ENCODE measurements at regions not wholly inside any gene's neighbourhood (a gene's known extent, or its start where the extent isn't known, plus 50 kb on each side); places are given as distances from the start of the nearest gene placed in this dataset.

DNA sequence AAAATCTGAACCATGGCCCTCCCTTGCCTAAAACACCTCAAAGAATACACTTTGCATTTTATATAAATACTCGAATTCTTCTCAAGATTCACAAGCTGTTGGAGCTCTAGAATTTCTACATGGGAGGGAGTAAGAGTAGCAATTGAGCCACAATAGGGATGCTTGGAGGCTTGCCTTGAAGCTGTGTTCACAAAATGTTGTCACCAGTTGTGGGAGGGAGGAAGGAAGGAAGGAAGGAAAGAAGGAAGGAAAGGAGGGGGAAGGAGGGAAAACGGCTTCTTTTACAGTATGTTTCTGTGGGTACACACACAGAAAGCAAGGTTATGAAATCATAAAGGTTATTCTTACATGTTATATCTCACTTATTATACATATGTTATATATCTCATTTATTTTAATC is 128.6 kb upstream of the PEG3 start:
- peaks cover 0 to 23% (median 0%) of the 10 kb centered on the region in 7 donors for H3K27me3 ChIP-seq (replicated peaks in 1 of 7)
- intact Hi-C loops (cut with DNase I; ENCODE audit: low total_unique reads), result no loop called here
- WGBS, 5 donors, result 26 to 39% (median 32%) methylated on average over 2 of the region's 2 CpGs
- peaks cover 0 to 95% (median 25%) of the 10 kb centered on the region in 8 donors for H3K9me3 ChIP-seq
- no peaks in the 10 kb centered on the region for H3K4me1 ChIP-seq
- H3K27ac ChIP-seq, result no peak overlapping the region
- no peaks in the 10 kb centered on the region for H3K36me3 ChIP-seq
- DNase-seq, result no peak
- no peak for TF ChIP-seq POLR2A (IDR thresholded peaks at IDR 0.05)
- TF ChIP-seq POLR2AphosphoS5 (IDR thresholded peaks at IDR 0.05), result no peak
- TF ChIP-seq, protein P1, sequence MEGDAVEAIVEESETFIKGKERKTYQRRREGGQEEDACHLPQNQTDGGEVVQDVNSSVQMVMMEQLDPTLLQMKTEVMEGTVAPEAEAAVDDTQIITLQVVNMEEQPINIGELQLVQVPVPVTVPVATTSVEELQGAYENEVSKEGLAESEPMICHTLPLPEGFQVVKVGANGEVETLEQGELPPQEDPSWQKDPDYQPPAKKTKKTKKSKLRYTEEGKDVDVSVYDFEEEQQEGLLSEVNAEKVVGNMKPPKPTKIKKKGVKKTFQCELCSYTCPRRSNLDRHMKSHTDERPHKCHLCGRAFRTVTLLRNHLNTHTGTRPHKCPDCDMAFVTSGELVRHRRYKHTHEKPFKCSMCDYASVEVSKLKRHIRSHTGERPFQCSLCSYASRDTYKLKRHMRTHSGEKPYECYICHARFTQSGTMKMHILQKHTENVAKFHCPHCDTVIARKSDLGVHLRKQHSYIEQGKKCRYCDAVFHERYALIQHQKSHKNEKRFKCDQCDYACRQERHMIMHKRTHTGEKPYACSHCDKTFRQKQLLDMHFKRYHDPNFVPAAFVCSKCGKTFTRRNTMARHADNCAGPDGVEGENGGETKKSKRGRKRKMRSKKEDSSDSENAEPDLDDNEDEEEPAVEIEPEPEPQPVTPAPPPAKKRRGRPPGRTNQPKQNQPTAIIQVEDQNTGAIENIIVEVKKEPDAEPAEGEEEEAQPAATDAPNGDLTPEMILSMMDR (IDR thresholded peaks at IDR 0.05 in 8 of 11, conservative IDR thresholded peaks at IDR 0.05 in 3 of 11), result no peak
- no peak overlapping the region for H3K4me3 ChIP-seq

DNA sequence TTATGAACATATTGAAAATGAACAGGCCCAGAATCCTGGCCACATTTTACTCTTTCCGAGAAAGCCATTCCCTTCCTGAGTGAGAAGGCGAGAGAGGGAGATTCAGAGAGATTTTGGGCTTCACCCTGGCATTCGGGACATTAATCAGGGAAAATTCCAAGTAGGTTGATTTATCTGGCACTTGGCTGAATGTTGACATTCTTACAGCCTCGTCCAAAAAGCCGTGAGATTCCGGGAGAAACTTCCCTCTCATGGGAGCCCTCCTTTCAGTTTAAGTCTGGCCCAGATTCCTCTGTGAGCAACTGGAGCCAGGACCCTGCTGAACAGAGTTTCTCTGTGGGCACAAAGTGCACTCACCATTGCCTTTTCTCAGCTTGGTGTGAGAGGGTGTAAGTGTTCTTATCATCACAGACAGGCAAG is 129.2 kb upstream of the PEG3 start:
- Histone ChIP-seq H3K4me1 (no peaks in the 10 kb centered on the region), H3K27me3 (replicated peaks in 1 of 7) (peaks cover 0 to 29% (median 0%) of the 10 kb centered on the region in 7 donors), H3K9me3 (peaks cover 0 to 95% (median 26%) of the 10 kb centered on the region in 8 donors), H3K36me3 (no peaks in the 10 kb centered on the region), H3K27ac (no peak overlapping the region), H3K4me3 (no peak overlapping the region)
- intact Hi-C loops (cut with DNase I; ENCODE audit: low total_unique reads), result no loop called here
- no peak for DNase-seq
- 27 to 35% (median 30%) methylated on average over 6 of the region's 6 CpGs for WGBS, 5 donors
- TF ChIP-seq POLR2AphosphoS5 (IDR thresholded peaks at IDR 0.05) (no peak), POLR2A (IDR thresholded peaks at IDR 0.05) (no peak)
- TF ChIP-seq, protein P1 (IDR thresholded peaks at IDR 0.05 in 8 of 11, conservative IDR thresholded peaks at IDR 0.05 in 3 of 11), result no peak

DNA sequence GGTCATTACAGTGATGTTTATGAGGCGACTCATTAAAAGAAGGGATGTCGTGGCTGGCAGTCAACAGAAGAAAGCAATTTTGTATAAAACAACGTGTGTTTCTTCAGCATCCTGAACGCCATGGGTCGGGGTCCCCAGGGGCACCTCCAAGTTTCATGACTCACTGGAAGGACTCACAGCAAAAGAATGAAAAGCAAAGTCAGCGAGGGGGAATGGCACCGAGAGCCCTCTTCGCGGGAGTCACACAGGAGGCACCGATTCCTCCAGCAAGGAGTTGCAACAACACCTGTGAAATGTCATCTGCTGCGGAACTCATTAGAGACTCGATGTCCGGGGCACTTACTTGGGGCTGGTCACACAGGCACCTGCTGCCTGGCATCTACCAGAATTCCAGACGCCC is 130.7 kb upstream of the PEG3 start:
- Histone ChIP-seq H3K4me1 (no peaks in the 10 kb centered on the region), H3K4me3 (no peak overlapping the region), H3K36me3 (no peaks in the 10 kb centered on the region), H3K9me3 (peaks cover 0 to 94% (median 28%) of the 10 kb centered on the region in 8 donors), H3K27me3 (replicated peaks in 1 of 7) (peaks cover 0 to 30% (median 0%) of the 10 kb centered on the region in 7 donors), H3K27ac (no peak overlapping the region)
- 74 to 84% (median 76%) methylated on average over 13 to 14 of the region's 14 CpGs for WGBS, 5 donors
- intact Hi-C loops (cut with DNase I; ENCODE audit: low total_unique reads), result no loop called here
- TF ChIP-seq POLR2A (IDR thresholded peaks at IDR 0.05) (no peak), POLR2AphosphoS5 (IDR thresholded peaks at IDR 0.05) (no peak)
- TF ChIP-seq, protein P1 (IDR thresholded peaks at IDR 0.05 in 8 of 11, conservative IDR thresholded peaks at IDR 0.05 in 3 of 11), result no peak
- DNase-seq, result no peak

DNA sequence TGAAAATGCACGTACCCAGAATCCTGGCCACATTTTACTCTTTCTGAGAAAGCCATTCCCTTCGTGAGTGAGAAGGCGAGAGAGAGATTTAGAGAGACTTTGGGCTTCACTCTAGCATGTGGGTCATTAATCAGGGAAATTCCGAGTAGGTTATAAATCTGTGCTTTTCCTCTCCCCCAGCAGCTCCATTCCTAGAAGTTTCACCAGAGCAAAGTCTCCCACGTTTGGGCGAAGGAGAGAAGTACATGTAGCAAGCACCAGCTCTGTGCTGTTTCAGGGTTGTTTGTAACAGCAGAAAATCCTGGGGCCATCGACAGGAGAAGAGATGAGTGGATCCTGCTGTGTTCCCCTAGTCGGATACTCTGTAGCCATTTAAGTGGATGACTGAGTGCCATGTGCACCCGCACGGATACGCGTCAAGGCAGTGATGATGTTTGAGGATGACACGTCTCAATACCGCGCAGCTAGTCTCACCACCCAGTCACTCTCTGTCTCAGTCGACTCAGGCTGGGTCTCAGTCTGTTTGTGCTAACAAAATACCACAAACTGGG is 131.8 kb upstream of the PEG3 start:
- WGBS, 5 donors, result 66 to 73% (median 68%) methylated on average over 16 of the region's 16 CpGs
- intact Hi-C loops (cut with DNase I; ENCODE audit: low total_unique reads), result no loop called here
- no peak for DNase-seq
- H3K36me3 ChIP-seq, result no peaks in the 10 kb centered on the region
- H3K4me1 ChIP-seq, result no peaks in the 10 kb centered on the region
- no peak overlapping the region for H3K27ac ChIP-seq
- TF ChIP-seq POLR2AphosphoS5 (IDR thresholded peaks at IDR 0.05), result no peak
- peaks cover 0 to 94% (median 28%) of the 10 kb centered on the region in 8 donors for H3K9me3 ChIP-seq
- H3K27me3 ChIP-seq (replicated peaks in 1 of 7), result peaks cover 0 to 21% (median 0%) of the 10 kb centered on the region in 7 donors
- H3K4me3 ChIP-seq, result no peak overlapping the region

All from spleen (tissue), 11 donors.